Type B pancreatic cell (in vitro differentiated cells): ENCODE measurements at regions not wholly inside any gene's neighbourhood (a gene's known extent, or its start where the extent isn't known, plus 50 kb on each side); places are given as distances from the start of the nearest gene placed in this dataset.

Source experiments
- DNase-seq: peaks from one replicate; pipeline ENCODE4 v3.0.0; 2021; ENCODE audit warnings: mixed read lengths; ENCODE audit not compliant: unreplicated experiment; ENCODE audit errors: extremely low spot score
- H3K27ac Mint-ChIP-seq: 2 replicates; pipeline ENCODE4 v1.8.0; 2021; ENCODE audit warnings: mild to moderate bottlenecking, mixed read lengths
- H3K27me3 Mint-ChIP-seq: 2 replicates; pipeline ENCODE4 v1.8.0; 2021; ENCODE audit warnings: mixed read lengths
- H3K36me3 Mint-ChIP-seq: 2 replicates; pipeline ENCODE4 v1.8.0; 2021; ENCODE audit warnings: mixed read lengths
- H3K4me1 Mint-ChIP-seq: one replicate; pipeline ENCODE4 v1.8.0; 2021; ENCODE audit warnings: mixed read lengths; ENCODE audit not compliant: unreplicated experiment
- H3K4me3 Mint-ChIP-seq: 2 replicates; pipeline ENCODE4 v1.8.0; 2021; ENCODE audit warnings: mild to moderate bottlenecking, mixed read lengths
- H3K9me3 Mint-ChIP-seq: 2 replicates; pipeline ENCODE4 v1.8.0; 2021; ENCODE audit warnings: mixed read lengths
- TF ChIP-seq, protein P1 (sequence below): fragments of 200-600 bp; sonication (generic); conservative IDR thresholded peaks from 2 replicates; pipeline ENCODE4 v1.5.0; 2021; ENCODE audit warnings: antibody characterized with exemption, mild to moderate bottlenecking

DNA sequence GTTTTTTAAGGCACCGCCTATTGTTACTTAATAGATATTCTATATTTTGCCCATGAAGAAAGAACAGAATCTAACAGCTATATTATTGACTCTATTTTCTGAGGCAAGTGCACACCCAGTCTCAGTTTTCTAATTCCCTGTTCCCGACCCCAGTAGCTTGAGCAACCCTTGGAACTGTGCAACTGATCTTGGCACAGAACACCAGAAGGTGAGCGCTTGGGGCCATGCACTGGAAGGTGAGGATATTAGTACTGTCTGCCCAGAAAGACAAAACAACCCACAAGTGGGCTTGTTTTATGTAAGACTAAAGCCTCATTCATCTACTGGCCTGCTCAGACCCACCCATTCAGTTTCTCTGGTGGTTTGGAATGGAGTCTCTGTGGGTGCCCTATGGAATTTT lies 188.8 kb upstream of the LINC00305 start:
- H3K4me3 Mint-ChIP-seq = no peak overlapping the region
- H3K4me1 Mint-ChIP-seq = no peaks in the 10 kb centered on the region
- H3K27me3 Mint-ChIP-seq = no peaks in the 10 kb centered on the region
- DNase-seq = no peak
- no peak overlapping the region for H3K27ac Mint-ChIP-seq
- H3K9me3 Mint-ChIP-seq = no peaks in the 10 kb centered on the region
- TF ChIP-seq, protein P1, sequence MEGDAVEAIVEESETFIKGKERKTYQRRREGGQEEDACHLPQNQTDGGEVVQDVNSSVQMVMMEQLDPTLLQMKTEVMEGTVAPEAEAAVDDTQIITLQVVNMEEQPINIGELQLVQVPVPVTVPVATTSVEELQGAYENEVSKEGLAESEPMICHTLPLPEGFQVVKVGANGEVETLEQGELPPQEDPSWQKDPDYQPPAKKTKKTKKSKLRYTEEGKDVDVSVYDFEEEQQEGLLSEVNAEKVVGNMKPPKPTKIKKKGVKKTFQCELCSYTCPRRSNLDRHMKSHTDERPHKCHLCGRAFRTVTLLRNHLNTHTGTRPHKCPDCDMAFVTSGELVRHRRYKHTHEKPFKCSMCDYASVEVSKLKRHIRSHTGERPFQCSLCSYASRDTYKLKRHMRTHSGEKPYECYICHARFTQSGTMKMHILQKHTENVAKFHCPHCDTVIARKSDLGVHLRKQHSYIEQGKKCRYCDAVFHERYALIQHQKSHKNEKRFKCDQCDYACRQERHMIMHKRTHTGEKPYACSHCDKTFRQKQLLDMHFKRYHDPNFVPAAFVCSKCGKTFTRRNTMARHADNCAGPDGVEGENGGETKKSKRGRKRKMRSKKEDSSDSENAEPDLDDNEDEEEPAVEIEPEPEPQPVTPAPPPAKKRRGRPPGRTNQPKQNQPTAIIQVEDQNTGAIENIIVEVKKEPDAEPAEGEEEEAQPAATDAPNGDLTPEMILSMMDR = no peak
- no peaks in the 10 kb centered on the region for H3K36me3 Mint-ChIP-seq

DNA sequence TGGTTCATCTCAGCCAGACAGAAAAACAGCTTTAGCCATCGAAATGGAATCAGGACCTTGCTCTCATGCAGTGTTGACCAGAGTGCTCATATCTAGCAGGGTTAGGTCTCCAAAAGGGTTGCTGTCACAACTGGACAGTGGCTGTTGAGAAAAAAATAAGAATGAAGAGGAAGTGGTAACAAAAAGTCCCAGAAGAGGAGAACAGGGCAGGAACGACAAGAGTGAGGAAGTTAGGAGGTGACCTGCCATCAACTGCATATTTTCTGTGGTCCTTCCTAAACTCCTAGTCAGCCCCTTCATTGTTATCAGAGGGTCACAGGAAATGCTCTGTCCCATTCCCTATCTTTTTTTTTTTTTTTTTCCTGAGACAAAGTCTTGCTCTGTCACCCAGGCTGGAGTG lies 188.1 kb upstream of the LINC00305 start:
- Mint-ChIP-seq H3K27me3 (no peaks in the 10 kb centered on the region), H3K27ac (no peak overlapping the region), H3K4me3 (no peak overlapping the region), H3K4me1 (no peaks in the 10 kb centered on the region), H3K9me3 (no peaks in the 10 kb centered on the region), H3K36me3 (no peaks in the 10 kb centered on the region)
- TF ChIP-seq, protein P1 = no peak
- no peak for DNase-seq

DNA sequence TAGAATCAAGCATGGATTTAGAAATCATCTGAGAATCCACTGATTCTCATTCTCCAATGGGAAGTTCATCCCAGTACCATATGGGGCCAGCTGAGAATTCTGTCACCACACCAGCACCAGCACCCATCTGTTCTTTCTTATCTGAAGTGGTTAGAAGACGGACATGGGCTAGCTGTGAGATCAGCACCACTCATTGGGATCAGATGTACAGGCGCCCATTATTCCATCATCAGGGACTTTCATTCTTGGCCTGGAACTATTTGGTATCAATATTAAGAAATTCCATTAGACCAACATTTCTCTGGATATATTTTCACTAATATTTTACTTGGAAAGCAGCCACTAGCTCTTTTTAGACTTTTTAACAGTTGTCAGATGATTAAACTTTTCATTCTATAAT lies 185.9 kb upstream of the LINC00305 start:
- no peak overlapping the region for H3K4me3 Mint-ChIP-seq
- H3K27me3 Mint-ChIP-seq = no peaks in the 10 kb centered on the region
- TF ChIP-seq, protein P1 = no peak
- no peak overlapping the region for H3K27ac Mint-ChIP-seq
- H3K36me3 Mint-ChIP-seq = no peaks in the 10 kb centered on the region
- H3K9me3 Mint-ChIP-seq = no peaks in the 10 kb centered on the region
- no peaks in the 10 kb centered on the region for H3K4me1 Mint-ChIP-seq
- no peak for DNase-seq

DNA sequence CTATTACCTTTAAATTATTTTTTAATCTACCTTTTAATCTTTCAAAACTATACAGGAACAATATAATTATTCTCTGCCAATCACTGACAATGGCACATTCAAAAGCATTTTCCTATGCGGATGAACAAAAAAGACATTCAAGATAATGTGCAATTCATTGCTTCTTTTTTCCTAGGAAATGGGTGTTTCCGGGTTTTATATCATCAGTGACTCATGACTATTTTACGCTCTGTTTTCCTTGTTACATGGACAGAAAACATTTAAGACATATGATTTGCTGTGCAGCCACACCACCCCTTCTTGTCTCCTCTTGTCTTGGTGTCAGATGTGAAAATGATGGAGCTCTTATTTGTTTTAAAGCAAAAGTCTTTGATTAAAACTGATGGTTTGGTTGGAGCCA lies 184.7 kb upstream of the LINC00305 start:
- TF ChIP-seq, protein P1 = no peak
- no peak for DNase-seq
- no peaks in the 10 kb centered on the region for H3K4me1 Mint-ChIP-seq
- H3K27ac Mint-ChIP-seq = no peak overlapping the region
- no peaks in the 10 kb centered on the region for H3K36me3 Mint-ChIP-seq
- H3K27me3 Mint-ChIP-seq = no peaks in the 10 kb centered on the region
- no peak overlapping the region for H3K4me3 Mint-ChIP-seq
- H3K9me3 Mint-ChIP-seq = no peaks in the 10 kb centered on the region

DNA sequence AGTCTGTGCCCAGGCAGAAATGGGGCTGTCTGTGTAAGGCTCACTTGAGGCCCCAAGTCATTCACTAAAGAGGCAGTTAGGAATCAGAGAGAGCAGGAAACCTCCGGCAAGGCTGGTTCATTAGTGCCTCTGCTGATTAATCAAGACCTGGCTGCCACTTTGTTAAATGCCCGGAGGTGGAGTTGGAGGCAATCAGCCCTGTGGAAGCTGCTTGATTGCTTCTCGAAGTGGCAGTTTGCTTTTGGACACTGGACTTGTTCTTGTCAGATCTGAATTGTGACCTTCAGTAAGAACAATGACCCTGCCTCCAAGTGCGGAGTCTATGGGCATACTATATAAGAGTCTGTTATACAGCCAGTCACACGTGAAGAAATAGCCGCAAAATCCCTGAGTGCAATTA lies 183.9 kb upstream of the LINC00305 start:
- no peaks in the 10 kb centered on the region for H3K4me1 Mint-ChIP-seq
- no peaks in the 10 kb centered on the region for H3K27me3 Mint-ChIP-seq
- no peak for DNase-seq
- H3K27ac Mint-ChIP-seq = no peak overlapping the region
- no peak overlapping the region for H3K4me3 Mint-ChIP-seq
- no peaks in the 10 kb centered on the region for H3K9me3 Mint-ChIP-seq
- no peaks in the 10 kb centered on the region for H3K36me3 Mint-ChIP-seq
- TF ChIP-seq, protein P1 = no peak

DNA sequence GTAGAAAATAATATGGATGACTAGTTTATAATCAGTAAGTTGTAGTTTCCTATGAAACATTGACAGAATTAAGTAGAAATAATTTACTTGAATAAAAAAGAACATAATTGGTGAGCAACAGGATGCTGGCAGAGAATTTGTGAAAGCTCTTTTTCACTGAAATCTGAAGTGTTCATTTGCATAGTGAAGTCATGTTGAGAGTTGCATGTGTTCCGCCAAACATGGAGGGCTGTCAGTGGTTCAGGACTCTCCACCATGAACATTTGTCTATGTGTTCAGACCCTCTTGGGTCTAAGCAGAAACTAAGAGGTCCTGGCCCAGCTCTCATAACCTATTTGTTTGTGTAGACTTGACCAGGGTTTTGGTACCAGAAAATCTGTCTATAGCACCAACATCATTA lies 182.5 kb upstream of the LINC00305 start:
- H3K27ac Mint-ChIP-seq = no peak overlapping the region
- TF ChIP-seq, protein P1 = no peak
- H3K4me3 Mint-ChIP-seq = no peak overlapping the region
- H3K9me3 Mint-ChIP-seq = no peaks in the 10 kb centered on the region
- H3K36me3 Mint-ChIP-seq = no peaks in the 10 kb centered on the region
- H3K27me3 Mint-ChIP-seq = no peaks in the 10 kb centered on the region
- no peaks in the 10 kb centered on the region for H3K4me1 Mint-ChIP-seq
- DNase-seq = no peak
